ENCODE measurements at regions not wholly inside any gene's neighbourhood (a gene's known extent, or its start where the extent isn't known, plus 50 kb on each side); places are given as distances from the start of the nearest gene placed in this dataset.

GRCh38 chr15:38035701-38036100 lies 101.3 kb downstream of the TMCO5A start:
- POLR2A ChIA-PET, result no interaction called here
- DNase-seq (ENCODE audit: extremely low spot score), result no peak
- CTCF ChIA-PET, result no interaction called here
- TF ChIP-seq SP1 (IDR thresholded peaks at IDR 0.05) (no peak), ELF4 (IDR thresholded peaks at IDR 0.05) (no peak), FOXA1 (IDR thresholded peaks at IDR 0.05) (no peak), FOXM1 (IDR thresholded peaks at IDR 0.05; ENCODE audit: borderline replicate concordance) (no peak), BHLHE40 (IDR thresholded peaks at IDR 0.05; ENCODE audit: borderline replicate concordance) (no peak), ZNF384 (IDR thresholded peaks at IDR 0.05) (no peak), PKNOX1 (IDR thresholded peaks at IDR 0.05) (no peak), L3MBTL2 (conservative IDR thresholded peaks at IDR 0.05) (no peak)

DNA sequence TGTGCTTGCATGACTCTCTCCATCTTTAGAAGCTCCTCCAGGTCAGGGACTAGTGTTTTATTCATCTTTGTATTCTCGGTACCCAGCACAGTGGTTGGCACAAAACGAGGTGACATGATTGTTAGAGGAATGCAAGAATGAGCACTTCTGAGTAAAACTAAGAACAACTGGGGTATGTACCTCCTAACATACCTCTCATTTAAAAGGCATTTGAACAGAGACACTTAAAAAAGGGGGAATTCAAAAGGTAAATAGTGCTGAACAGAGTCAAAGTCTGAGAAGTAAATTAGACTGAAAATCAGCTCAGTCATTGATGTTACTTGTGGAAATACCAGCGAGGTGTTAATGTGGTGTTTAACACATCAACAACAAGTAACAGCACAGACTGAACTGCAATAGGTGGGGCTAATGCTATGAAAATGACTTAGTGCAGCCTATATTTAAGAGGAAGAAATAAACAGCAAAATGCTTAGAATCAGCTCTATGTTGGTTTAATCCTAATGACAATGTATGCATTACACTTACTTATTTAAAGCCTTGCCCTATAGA lies 102.4 kb downstream of the TMCO5A start:
- no peak for DNase-seq (ENCODE audit: extremely low spot score)
- no peak for TF ChIP-seq SUZ12 (IDR thresholded peaks at IDR 0.05)
- TF ChIP-seq ARNT (IDR thresholded peaks at IDR 0.05), result no peak
- TF ChIP-seq LEF1 (IDR thresholded peaks at IDR 0.05; ENCODE audit: borderline replicate concordance), result no peak
- TF ChIP-seq FOXM1 (IDR thresholded peaks at IDR 0.05; ENCODE audit: borderline replicate concordance), result no peak
- TF ChIP-seq FOXK2 (IDR thresholded peaks at IDR 0.05), result no peak
- no peak for TF ChIP-seq CTBP1 (IDR thresholded peaks at IDR 0.05; ENCODE audit: borderline replicate concordance)
- no peak for TF ChIP-seq HDGF (IDR thresholded peaks at IDR 0.05; ENCODE audit: borderline replicate concordance)
- TF ChIP-seq SP1 (IDR thresholded peaks at IDR 0.05), result no peak
- TF ChIP-seq L3MBTL2 (conservative IDR thresholded peaks at IDR 0.05), result no peak
- no peak for TF ChIP-seq BHLHE40 (IDR thresholded peaks at IDR 0.05; ENCODE audit: borderline replicate concordance)
- TF ChIP-seq FOXA1 (IDR thresholded peaks at IDR 0.05), result no peak
- TF ChIP-seq NFRKB (IDR thresholded peaks at IDR 0.05), result no peak
- no peak for TF ChIP-seq ELF4 (IDR thresholded peaks at IDR 0.05)
- no peak for TF ChIP-seq PKNOX1 (IDR thresholded peaks at IDR 0.05)
- TF ChIP-seq ZNF384 (IDR thresholded peaks at IDR 0.05), result no peak
- TF ChIP-seq TARDBP (IDR thresholded peaks at IDR 0.05), result no peak
- ChIA-PET CTCF (interaction anchor here (1.0 kb wide), 1 partner anchor 42 kb away, joined by 3 read pairs; no protein-coding TSS in a partner anchor), POLR2A (no interaction called here)

DNA sequence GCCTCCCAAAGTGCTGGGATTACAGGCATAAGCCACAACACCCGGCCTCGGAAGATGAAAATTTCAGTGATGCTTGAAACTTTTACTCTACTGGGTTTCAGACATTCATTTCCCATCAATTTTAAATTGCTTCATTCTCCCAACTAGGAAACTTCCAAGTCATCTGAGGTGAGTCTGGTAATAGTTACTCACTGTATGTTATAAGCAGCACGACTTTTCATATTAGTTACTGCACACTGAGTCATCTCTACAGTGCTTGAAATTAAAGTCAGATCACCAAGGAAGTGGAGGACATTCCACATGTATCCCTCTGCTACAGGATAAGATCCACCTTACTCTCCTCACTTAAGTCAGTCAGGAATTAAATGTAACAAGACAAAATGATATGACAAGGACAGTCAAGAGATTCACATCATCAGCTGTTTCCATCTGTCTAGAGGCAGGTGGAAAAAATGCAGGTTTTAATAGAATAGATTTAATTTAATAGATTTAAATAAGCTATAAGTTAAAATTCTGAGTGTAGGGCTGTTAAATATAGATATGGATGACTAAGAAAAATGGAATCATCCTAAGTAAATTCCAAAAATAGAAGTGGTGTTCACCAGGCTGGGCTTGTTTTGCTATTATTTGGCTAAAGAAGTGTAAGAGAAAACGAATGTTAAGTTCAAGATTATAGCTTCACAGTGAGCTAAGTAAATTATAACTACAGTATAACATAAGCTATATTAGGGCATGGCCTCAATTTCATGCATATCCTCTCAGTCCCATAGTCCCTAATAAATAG lies 104.4 kb downstream of the TMCO5A start:
- no peak for DNase-seq (ENCODE audit: extremely low spot score)
- TF ChIP-seq TARDBP (IDR thresholded peaks at IDR 0.05) (no peak), L3MBTL2 (conservative IDR thresholded peaks at IDR 0.05) (no peak), PKNOX1 (IDR thresholded peaks at IDR 0.05) (no peak), FOXM1 (IDR thresholded peaks at IDR 0.05; ENCODE audit: borderline replicate concordance) (no peak), HDGF (IDR thresholded peaks at IDR 0.05; ENCODE audit: borderline replicate concordance) (no peak), ELF4 (IDR thresholded peaks at IDR 0.05) (no peak), FOXK2 (IDR thresholded peaks at IDR 0.05) (no peak), FOXA1 (IDR thresholded peaks at IDR 0.05) (no peak), CTBP1 (IDR thresholded peaks at IDR 0.05; ENCODE audit: borderline replicate concordance) (no peak), LEF1 (IDR thresholded peaks at IDR 0.05; ENCODE audit: borderline replicate concordance) (no peak)
- ChIA-PET POLR2A (no interaction called here), CTCF (no interaction called here)

DNA sequence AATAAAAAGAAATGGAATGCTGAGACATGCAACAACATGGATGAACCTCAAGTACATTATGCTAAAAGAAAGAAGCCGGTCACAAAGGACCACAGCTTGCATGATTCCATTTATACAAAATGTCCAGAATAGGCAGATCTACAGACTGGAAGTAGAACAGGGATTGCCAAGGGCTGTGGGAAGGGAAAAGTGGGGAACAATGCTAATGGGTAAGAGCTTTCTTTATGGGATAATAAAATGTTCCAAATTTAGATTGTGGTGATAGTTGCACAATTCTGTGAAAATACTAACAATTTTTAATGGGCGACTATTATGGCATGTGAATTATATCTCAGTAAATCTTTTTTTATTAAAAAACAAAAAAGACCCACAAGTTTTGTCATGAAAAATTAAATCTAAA lies 106.2 kb downstream of the TMCO5A start:
- POLR2A ChIA-PET, result no interaction called here

DNA sequence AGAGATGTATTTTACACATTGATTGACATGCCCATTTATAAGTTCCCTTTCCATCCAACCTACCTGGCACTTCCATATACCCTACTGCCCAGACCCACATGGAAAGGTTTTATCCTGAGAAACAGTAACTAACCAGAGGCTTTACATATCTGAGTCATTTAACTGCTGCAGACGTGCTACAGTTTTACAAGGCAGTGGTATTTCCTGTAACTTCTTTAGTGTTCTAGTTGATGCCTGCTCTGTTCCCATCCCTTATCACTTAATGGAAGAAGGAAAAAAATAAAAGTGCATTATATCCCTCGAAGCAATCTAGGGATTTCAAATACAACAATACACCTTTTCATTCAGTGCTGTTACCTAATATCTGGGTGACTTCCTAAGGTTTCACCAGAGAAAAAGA lies 107.1 kb downstream of the TMCO5A start:
- ChIA-PET POLR2A (no interaction called here), CTCF (no interaction called here)
- TF ChIP-seq SUZ12 (IDR thresholded peaks at IDR 0.05) (no peak), BHLHE40 (IDR thresholded peaks at IDR 0.05; ENCODE audit: borderline replicate concordance) (no peak), CTBP1 (IDR thresholded peaks at IDR 0.05; ENCODE audit: borderline replicate concordance) (no peak), LEF1 (IDR thresholded peaks at IDR 0.05; ENCODE audit: borderline replicate concordance) (no peak)
- DNase-seq (ENCODE audit: extremely low spot score), result no peak

More for the DNA sequence above, 106.2 kb downstream of the TMCO5A start:
- no peak for DNase-seq (ENCODE audit: extremely low spot score)
- no peak for TF ChIP-seq SUZ12 (IDR thresholded peaks at IDR 0.05)
- no peak for TF ChIP-seq NFRKB (IDR thresholded peaks at IDR 0.05)
- no peak for TF ChIP-seq BHLHE40 (IDR thresholded peaks at IDR 0.05; ENCODE audit: borderline replicate concordance)
- no peak for TF ChIP-seq LEF1 (IDR thresholded peaks at IDR 0.05; ENCODE audit: borderline replicate concordance)
- TF ChIP-seq ARNT (IDR thresholded peaks at IDR 0.05), result no peak
- TF ChIP-seq TARDBP (IDR thresholded peaks at IDR 0.05), result no peak
- no peak for TF ChIP-seq PKNOX1 (IDR thresholded peaks at IDR 0.05)
- no peak for TF ChIP-seq SP1 (IDR thresholded peaks at IDR 0.05)
- CTCF ChIA-PET, result no interaction called here

- ChIA-PET POLR2A (no interaction called here), CTCF (no interaction called here)
- no peak for TF ChIP-seq FOXM1 (IDR thresholded peaks at IDR 0.05; ENCODE audit: borderline replicate concordance)
- no peak for TF ChIP-seq CTBP1 (IDR thresholded peaks at IDR 0.05; ENCODE audit: borderline replicate concordance)
- no peak for TF ChIP-seq L3MBTL2 (conservative IDR thresholded peaks at IDR 0.05)
- no peak for TF ChIP-seq BHLHE40 (IDR thresholded peaks at IDR 0.05; ENCODE audit: borderline replicate concordance)
- TF ChIP-seq FOXK2 (IDR thresholded peaks at IDR 0.05), result no peak
- no peak for TF ChIP-seq PKNOX1 (IDR thresholded peaks at IDR 0.05)
- TF ChIP-seq LEF1 (IDR thresholded peaks at IDR 0.05; ENCODE audit: borderline replicate concordance), result no peak
- no peak for DNase-seq (ENCODE audit: extremely low spot score)
These were observed 107.8 kb downstream of the TMCO5A start for GRCh38 chr15:38042211-38042610.

Measured in HEK293T (cell line).